ENCODE measurements at regions not wholly inside any gene's neighbourhood (a gene's known extent, or its start where the extent isn't known, plus 50 kb on each side); places are given as distances from the start of the nearest gene placed in this dataset.

GRCh38 chr9:99621040-99621439, 200.6 kb upstream of the NR4A3 start:
- Histone ChIP-seq H3K4me1 (ENCODE audit: insufficient read depth, low read length, poor library complexity, severe bottlenecking) (no peaks in the 10 kb centered on the region), H2AFZ (ENCODE audit: low read length) (no peak overlapping the region), H3K79me2 (ENCODE audit: insufficient read depth, low read length) (no peaks in the 10 kb centered on the region), H3K9ac (ENCODE audit: low read depth, low read length, poor library complexity, severe bottlenecking) (no peak overlapping the region), H4K20me1 (ENCODE audit: insufficient read depth, low read length, poor library complexity, severe bottlenecking) (no peaks in the 10 kb centered on the region), H3K4me3 (ENCODE audit: low read length, poor library complexity, severe bottlenecking) (no peak overlapping the region), H3K4me2 (ENCODE audit: low read depth, low read length, poor library complexity, severe bottlenecking) (no peak overlapping the region), H3K9me2 (replicated peaks; ENCODE audit: low read depth, low read length) (no peaks in the 10 kb centered on the region), H3K36me3 (ENCODE audit: insufficient read depth, low read length) (no peaks in the 10 kb centered on the region), H3K9me3 (ENCODE audit: insufficient read depth, low read depth, low read length) (no peaks in the 10 kb centered on the region), H3K27me3 (ENCODE audit: insufficient read depth, low read length, poor library complexity, severe bottlenecking) (no peaks in the 10 kb centered on the region), H3F3A (ENCODE audit: low read depth) (no peaks in the 10 kb centered on the region)
- no peak for TF ChIP-seq EZH2phosphoT487 (IDR thresholded peaks at IDR 0.05; ENCODE audit: borderline replicate concordance)

GRCh38 chr9:99622679-99623078, 199.0 kb upstream of the NR4A3 start:
- Histone ChIP-seq H4K20me1 (ENCODE audit: insufficient read depth, low read length, poor library complexity, severe bottlenecking) (no peaks in the 10 kb centered on the region), H3F3A (ENCODE audit: low read depth) (no peaks in the 10 kb centered on the region), H3K4me3 (ENCODE audit: low read length, poor library complexity, severe bottlenecking) (no peak overlapping the region), H3K79me2 (ENCODE audit: insufficient read depth, low read length) (no peaks in the 10 kb centered on the region), H2AFZ (ENCODE audit: low read length) (no peak overlapping the region), H3K9me2 (replicated peaks; ENCODE audit: low read depth, low read length) (no peaks in the 10 kb centered on the region), H3K27me3 (ENCODE audit: insufficient read depth, low read length, poor library complexity, severe bottlenecking) (no peaks in the 10 kb centered on the region), H3K4me2 (ENCODE audit: low read depth, low read length, poor library complexity, severe bottlenecking) (no peak overlapping the region), H3K9ac (ENCODE audit: low read depth, low read length, poor library complexity, severe bottlenecking) (no peak overlapping the region), H3K9me3 (ENCODE audit: insufficient read depth, low read depth, low read length) (no peaks in the 10 kb centered on the region), H3K36me3 (ENCODE audit: insufficient read depth, low read length) (no peaks in the 10 kb centered on the region), H3K4me1 (ENCODE audit: insufficient read depth, low read length, poor library complexity, severe bottlenecking) (no peaks in the 10 kb centered on the region)
- TF ChIP-seq CTCF (conservative IDR thresholded peaks at IDR 0.05; ENCODE audit: low read length) = no peak
- no peak for TF ChIP-seq EZH2phosphoT487 (IDR thresholded peaks at IDR 0.05; ENCODE audit: borderline replicate concordance)

GRCh38 chr9:99623780-99624364, 197.8 kb upstream of the NR4A3 start:
- no peaks in the 10 kb centered on the region for H3K79me2 ChIP-seq (ENCODE audit: insufficient read depth, low read length)
- no peaks in the 10 kb centered on the region for H4K20me1 ChIP-seq (ENCODE audit: insufficient read depth, low read length, poor library complexity, severe bottlenecking)
- no peaks in the 10 kb centered on the region for H3K9me3 ChIP-seq (ENCODE audit: insufficient read depth, low read depth, low read length)
- no peak overlapping the region for H2AFZ ChIP-seq (ENCODE audit: low read length)
- no peaks in the 10 kb centered on the region for H3F3A ChIP-seq (ENCODE audit: low read depth)
- H3K9ac ChIP-seq (ENCODE audit: low read depth, low read length, poor library complexity, severe bottlenecking) = no peak overlapping the region
- no peaks in the 10 kb centered on the region for H3K36me3 ChIP-seq (ENCODE audit: insufficient read depth, low read length)
- H3K27me3 ChIP-seq (ENCODE audit: insufficient read depth, low read length, poor library complexity, severe bottlenecking) = no peaks in the 10 kb centered on the region
- no peak overlapping the region for H3K4me3 ChIP-seq (ENCODE audit: low read length, poor library complexity, severe bottlenecking)
- no peak for TF ChIP-seq EZH2phosphoT487 (IDR thresholded peaks at IDR 0.05; ENCODE audit: borderline replicate concordance)
- TF ChIP-seq CTCF (conservative IDR thresholded peaks at IDR 0.05; ENCODE audit: low read length) = no peak
- no peak overlapping the region for H3K4me2 ChIP-seq (ENCODE audit: low read depth, low read length, poor library complexity, severe bottlenecking)
- no peaks in the 10 kb centered on the region for H3K9me2 ChIP-seq (replicated peaks; ENCODE audit: low read depth, low read length)
- no peaks in the 10 kb centered on the region for H3K4me1 ChIP-seq (ENCODE audit: insufficient read depth, low read length, poor library complexity, severe bottlenecking)
